ENCODE measurements at regions not wholly inside any gene's neighbourhood (a gene's known extent, or its start where the extent isn't known, plus 50 kb on each side); places are given as distances from the start of the nearest gene placed in this dataset.
"Not testable (repeated sequence)": the region's sequence is repeated elsewhere in the genome, so short reads cannot be mapped to it uniquely, and the experiment has no call there.

- not testable (repeated sequence) for DNase-seq
Observed at GRCh38 chr2:134040626-134041172, 213.2 kb upstream of the MGAT5 start.

- no peak for DNase-seq
Observed at GRCh38 chr2:134041877-134042276, 212.0 kb upstream of the MGAT5 start.

GRCh38 chr2:134043028-134043427 is 210.8 kb upstream of the MGAT5 start:
- DNase-seq: not testable (repeated sequence)

DNA sequence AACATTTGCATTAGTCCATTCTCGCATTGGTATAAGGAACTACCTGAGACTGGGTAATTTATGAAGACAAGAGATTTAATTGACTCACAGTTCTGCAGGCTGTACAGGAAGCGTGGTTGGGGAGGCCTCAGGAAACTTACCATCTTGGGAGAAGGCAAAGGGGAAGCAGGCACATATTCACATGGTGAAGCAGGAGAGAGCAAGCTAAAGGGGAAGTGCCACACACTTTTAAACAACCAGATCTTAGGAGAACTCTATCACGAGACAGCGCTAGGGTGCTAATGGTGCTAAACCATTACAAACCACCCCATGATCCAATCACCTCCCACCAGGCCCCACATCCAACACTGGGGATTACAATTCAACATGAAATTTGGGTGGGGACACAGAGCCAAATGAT is 201.7 kb upstream of the MGAT5 start:
- DNase-seq: peak; percentile 2

- no peak for DNase-seq
Observed at GRCh38 chr2:134056173-134056572, 197.7 kb upstream of the MGAT5 start.

DNA sequence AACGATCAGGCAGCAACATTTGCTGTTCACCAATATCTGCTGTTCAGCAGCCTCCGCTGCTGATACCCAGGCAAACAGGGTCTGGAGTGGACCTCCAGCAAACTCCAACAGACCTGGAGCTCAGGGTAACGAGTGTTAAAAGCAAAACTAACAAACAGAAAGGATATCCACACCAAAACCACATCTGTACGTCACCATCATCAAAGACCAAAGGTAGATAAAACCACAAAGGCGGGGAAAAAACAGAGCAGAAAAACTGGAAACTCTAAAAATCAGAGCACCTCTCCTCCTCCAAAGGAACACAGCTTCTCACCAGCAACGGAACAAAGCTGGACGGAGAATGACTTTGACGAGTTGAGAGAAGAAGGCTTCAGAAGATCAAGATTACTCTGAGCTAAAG is 192.8 kb upstream of the MGAT5 start:
- not testable (repeated sequence) for DNase-seq

DNA sequence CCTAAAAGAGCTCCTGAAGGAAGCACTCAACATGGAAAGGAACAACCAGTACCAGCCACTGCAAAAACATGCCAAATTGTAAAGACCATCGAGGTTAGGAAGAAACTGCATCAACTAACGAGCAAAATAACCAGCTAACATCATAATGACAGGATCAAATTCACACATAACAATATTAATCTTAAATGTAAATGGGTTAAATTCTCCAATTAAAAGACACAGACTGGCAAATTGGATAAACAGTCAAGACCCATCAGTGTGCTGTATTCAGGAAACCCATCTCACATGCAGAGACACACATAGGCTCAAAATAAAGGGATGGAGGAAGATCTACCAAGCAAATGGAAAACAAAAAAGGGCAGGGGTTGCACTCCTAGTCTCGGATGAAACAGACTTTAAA is 191.6 kb upstream of the MGAT5 start:
- DNase-seq: not testable (repeated sequence)

GRCh38 chr2:134063916-134064315 is 190.0 kb upstream of the MGAT5 start:
- not testable (repeated sequence) for DNase-seq

- no peak for DNase-seq
Observed at GRCh38 chr2:134070281-134070741, 183.6 kb upstream of the MGAT5 start.

DNA sequence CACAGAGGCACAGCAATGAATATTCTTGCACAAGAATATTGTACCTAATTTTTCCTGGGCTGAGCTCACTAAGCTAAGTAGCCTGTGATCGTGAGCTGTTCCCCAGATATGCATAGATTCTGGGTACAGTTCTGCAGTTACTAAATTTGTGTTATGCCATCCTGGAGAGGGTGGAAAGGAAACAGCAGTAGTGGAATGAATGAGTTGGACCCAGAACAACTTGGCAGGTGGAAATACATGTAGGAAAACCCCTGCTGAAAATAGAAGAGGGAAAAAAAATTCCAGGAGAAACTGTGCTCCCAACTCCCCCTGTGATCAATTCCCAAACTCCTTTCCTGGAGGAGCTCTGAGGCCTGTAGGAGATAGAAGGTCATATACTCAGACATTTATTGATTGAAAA is 181.5 kb upstream of the MGAT5 start:
- DNase-seq: no peak

GRCh38 chr2:134073023-134073422 is 180.8 kb upstream of the MGAT5 start:
- no peak for DNase-seq

DNA sequence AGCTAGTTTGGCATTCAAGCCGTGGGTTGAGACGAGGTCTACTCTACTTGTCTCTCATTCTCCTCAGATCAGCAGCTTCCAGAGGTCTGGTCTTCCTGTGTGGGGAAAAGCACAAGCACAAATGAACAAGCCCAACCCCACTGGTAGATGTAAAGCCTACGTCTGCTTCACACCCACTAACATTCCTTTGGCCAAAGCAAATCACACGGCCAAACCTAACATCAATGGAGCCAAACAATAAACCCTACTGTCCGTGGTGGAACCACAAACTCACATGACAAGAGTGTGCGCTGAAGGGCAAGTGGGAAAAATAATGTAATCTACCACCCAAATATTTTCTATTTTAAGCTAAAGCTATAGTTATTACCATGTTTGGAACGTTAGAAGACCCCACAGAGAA is 179.3 kb upstream of the MGAT5 start:
- no peak for DNase-seq

DNA sequence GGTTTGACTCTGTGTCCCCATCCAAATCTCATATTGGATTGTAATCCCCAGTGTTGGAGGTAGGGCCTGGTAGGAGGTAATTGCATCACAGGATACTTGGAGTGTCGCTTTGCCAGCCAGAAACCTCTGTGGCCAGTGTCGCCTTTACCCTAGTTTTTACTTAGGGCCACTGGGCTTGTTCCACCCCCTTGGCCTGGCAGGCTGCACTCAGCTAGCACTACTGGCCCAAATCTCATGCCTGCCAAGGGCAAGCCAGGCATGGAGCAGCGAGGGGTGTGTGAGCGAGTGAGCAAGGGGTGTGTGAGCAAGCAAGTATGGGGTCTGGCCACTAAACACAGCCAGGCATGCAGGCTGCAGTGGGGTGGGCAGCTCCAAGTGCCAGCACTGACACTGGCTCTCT is 178.7 kb upstream of the MGAT5 start:
- no peak for DNase-seq

- no peak for DNase-seq
Observed at GRCh38 chr2:134078354-134078753, 175.5 kb upstream of the MGAT5 start.

DNA sequence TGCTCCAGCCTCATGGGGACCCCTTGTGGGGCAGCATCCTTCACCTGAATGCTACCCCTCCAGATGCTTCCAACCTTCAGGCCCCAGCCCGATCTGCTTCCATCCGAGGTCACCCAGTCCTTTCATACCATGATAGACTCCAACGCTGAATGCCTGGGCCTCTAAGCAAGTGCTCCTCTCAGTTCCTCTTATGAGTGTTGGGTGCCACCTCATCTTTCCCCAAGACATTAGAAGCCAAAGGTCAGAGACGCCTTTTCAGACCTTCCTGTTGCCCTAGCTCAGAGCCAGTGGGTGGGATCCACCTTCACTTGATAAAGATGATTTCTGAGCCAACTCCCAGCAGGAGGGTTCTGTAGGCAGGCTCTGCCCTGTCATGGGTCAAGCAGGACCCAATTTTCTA is 174.5 kb upstream of the MGAT5 start:
- DNase-seq: no peak

DNA sequence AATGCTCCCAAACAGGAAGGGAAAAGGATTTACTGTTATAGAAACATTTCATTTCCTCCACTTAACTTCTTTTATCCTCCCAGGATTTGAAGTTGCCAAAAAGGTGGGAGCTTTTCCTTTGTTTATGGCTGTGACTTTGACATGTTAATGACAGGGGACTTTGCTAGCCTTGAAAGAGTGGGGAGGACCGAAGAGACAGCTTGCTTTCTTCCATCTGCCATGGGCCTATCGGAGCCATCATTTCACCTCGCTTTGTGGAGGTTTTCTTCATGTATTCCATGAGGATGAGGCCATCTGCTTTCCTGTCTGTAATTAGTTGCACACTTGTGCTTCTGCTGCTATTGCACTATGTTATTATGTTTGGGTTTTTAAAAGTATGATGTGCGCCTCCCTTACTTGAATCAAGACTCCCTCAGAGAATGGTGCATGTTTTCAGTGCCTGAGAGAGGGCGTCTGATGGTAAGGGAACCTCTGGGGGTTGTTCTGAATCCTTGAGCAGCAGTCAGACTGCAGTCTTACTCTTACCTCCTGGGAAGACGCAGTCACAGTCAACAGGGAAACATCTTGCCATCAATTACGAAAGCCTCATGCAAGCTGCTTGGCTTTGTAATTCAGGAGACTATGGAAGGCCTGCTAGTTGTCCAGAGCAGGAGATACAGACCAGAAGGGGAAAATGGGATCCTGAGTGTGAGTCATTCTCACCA is 173.3 kb upstream of the MGAT5 start:
- no peak for DNase-seq

DNA sequence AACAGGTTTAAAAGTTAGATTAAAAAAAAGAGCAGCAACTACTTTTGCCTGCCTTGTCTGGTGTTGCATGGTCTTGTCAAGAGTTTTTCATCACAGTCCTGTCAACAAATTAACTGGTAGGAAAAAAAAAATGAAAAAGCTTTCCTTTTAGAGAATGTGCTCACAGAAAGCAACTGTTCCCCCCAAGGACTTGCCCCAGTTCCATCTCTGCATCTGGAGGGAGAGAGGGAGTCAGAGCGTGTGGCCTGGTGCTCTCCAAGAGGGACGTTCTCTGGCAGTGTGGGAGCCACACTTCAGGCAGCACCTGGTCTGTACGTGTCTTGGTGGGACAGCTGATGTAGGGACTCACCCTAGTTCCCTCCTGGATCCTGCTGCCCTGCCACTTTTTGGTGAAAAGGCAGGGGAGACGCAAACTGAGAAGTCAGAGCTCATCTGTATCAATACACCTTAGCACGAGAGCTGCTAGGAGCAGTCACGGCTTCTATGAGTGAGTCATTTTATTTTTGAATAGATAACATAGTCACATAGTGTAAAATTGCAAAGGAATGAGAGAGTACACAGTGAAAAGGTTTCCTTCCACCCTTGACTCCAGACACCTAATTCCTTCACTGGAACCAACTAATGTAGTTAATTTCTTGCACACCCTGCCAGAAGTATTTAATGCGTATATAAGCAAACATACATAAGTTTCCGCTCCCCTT is 172.5 kb upstream of the MGAT5 start:
- no peak for DNase-seq

DNA sequence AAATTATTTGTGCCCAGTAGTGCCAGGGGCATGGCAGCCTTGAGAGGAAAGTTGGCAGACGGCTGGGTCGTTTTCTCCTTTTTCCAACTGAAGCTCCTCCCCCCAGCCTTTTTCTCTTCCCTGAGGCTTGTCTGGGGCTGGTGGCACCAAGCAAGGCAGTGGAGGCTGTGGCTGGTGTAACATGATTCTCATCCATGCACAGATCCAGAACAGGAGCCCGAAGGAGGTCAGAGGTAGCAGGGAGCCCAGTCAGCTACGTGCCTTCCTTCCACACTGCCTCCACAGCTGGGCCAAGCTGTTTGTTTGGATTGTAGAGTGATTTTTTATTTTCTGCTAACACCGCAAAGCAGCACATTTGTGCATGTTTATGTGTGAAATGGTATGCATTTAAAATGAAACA is 170.3 kb upstream of the MGAT5 start:
- DNase-seq: no peak

- DNase-seq: no peak
Observed at GRCh38 chr2:134086594-134087219, 167.2 kb upstream of the MGAT5 start.

GRCh38 chr2:134087371-134087921 is 166.4 kb upstream of the MGAT5 start:
- no peak for DNase-seq

- no peak for DNase-seq
Observed at GRCh38 chr2:134089454-134089853, 164.4 kb upstream of the MGAT5 start.

- DNase-seq: no peak
Observed at GRCh38 chr2:134097740-134098139, 156.1 kb upstream of the MGAT5 start.

DNA sequence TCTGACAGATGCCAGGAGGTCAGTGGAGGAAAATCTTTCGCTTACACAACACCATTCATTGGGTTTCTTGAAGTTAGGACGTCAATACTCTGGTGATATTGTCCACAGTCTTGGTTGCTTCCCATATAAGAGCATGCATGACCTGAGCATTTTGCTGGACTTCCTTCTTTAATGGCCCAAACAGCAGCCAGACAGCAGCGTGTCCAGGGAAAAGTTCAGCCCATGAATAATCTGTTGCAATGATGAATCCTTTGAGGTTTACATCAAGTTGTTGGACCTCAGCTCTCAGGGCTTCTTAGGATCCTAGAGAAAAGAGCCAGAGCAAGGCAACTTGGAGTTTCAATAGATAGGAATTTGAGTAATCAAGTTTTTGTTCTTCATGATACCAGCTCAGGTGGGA is 155.6 kb upstream of the MGAT5 start:
- DNase-seq: no peak

- no peak for DNase-seq
Observed at GRCh38 chr2:134099273-134099672, 154.6 kb upstream of the MGAT5 start.
